Suppressor macrophage treated with lipopolysaccharide for 4 hours (primary cell): ENCODE measurements at regions not wholly inside any gene's neighbourhood (a gene's known extent, or its start where the extent isn't known, plus 50 kb on each side); places are given as distances from the start of the nearest gene placed in this dataset.

Source experiments
- DNase-seq: peaks from one replicate; pipeline ENCODE4 v3.0.0-alpha.2; 2020

- no peak for DNase-seq
These were observed 768.5 kb upstream of the GJE1 start for GRCh38 chr6:141364232-141364631.

GRCh38 chr6:141361559-141361958 is 771.2 kb upstream of the GJE1 start:
- no peak for DNase-seq

- DNase-seq: no peak
These were observed 772.8 kb upstream of the GJE1 start for GRCh38 chr6:141359953-141360352.

- no peak for DNase-seq
These were observed 778.4 kb upstream of the GJE1 start for GRCh38 chr6:141354191-141354955.

- no peak for DNase-seq
These were observed 781.0 kb upstream of the GJE1 start for GRCh38 chr6:141351721-141352120.

GRCh38 chr6:141349710-141350109 is 783.0 kb upstream of the GJE1 start:
- no peak for DNase-seq

- DNase-seq: no peak
These were observed 784.7 kb upstream of the GJE1 start for GRCh38 chr6:141347906-141348492.

- no peak for DNase-seq
These were observed 785.6 kb upstream of the GJE1 start for GRCh38 chr6:141347086-141347485.

GRCh38 chr6:141346535-141346934 is 786.2 kb upstream of the GJE1 start:
- no peak for DNase-seq

- DNase-seq: no peak
These were observed 795.5 kb upstream of the GJE1 start for GRCh38 chr6:141337191-141337590.

- DNase-seq: no peak
These were observed 797.0 kb upstream of the GJE1 start for GRCh38 chr6:141335477-141336273.

GRCh38 chr6:141326925-141327324 is 805.8 kb upstream of the GJE1 start:
- DNase-seq: no peak

- peak; percentile 62 for DNase-seq
These were observed 806.3 kb upstream of the GJE1 start for GRCh38 chr6:141326426-141326825.

GRCh38 chr6:141321493-141322347 is 811.0 kb upstream of the GJE1 start:
- no peak for DNase-seq

GRCh38 chr6:141316236-141316635 is 816.5 kb upstream of the GJE1 start:
- DNase-seq: no peak

- no peak for DNase-seq
These were observed 818.7 kb upstream of the GJE1 start for GRCh38 chr6:141313986-141314385.

GRCh38 chr6:141309295-141309694 is 823.4 kb upstream of the GJE1 start:
- DNase-seq: no peak

- peak; percentile 12 for DNase-seq
These were observed 825.3 kb upstream of the GJE1 start for GRCh38 chr6:141307309-141307998.

- no peak for DNase-seq
These were observed 828.8 kb upstream of the GJE1 start for GRCh38 chr6:141303907-141304306.

- DNase-seq: no peak
These were observed 830.9 kb upstream of the GJE1 start for GRCh38 chr6:141301779-141302178.

- DNase-seq: no peak
These were observed 841.6 kb upstream of the GJE1 start for GRCh38 chr6:141290941-141291721.
